SH-SY5Y (cell line): ENCODE measurements at regions not wholly inside any gene's neighbourhood (a gene's known extent, or its start where the extent isn't known, plus 50 kb on each side); places are given as distances from the start of the nearest gene placed in this dataset.

ENCODE experiments used
- GATA2 ChIP-seq: IDR thresholded peaks from 2 replicates; pipeline ENCODE4 v1.6.1; 2011; ENCODE audit warnings: mild to moderate bottlenecking, low read depth, low read length
- GATA3 ChIP-seq: IDR thresholded peaks from 2 replicates; pipeline ENCODE4 v1.6.1; 2011; ENCODE audit warnings: low read depth, mild to moderate bottlenecking, low read length, moderate library complexity

- TF ChIP-seq GATA2 (no peak), GATA3 (no peak)
Measured at GRCh38 chr6:8212720-8213434, 110.5 kb upstream of the EEF1E1 start.

DNA sequence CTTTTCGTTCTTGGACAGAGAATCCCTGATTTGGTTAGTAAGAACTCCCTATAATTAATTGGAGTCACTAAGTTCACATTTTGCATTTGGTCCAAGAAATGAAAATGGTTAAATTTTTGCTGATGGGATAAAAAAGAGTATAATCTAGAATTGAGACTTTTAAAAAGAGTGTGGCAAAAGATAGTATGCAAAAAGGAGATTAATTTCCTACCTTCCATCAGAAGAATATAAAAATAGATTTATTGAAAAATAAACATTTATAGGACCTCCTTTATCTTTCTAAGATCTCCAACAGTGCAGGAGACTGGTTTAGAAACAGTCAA, 105.5 kb upstream of the EEF1E1 start:
- TF ChIP-seq GATA2 (no peak), GATA3 (no peak)

DNA sequence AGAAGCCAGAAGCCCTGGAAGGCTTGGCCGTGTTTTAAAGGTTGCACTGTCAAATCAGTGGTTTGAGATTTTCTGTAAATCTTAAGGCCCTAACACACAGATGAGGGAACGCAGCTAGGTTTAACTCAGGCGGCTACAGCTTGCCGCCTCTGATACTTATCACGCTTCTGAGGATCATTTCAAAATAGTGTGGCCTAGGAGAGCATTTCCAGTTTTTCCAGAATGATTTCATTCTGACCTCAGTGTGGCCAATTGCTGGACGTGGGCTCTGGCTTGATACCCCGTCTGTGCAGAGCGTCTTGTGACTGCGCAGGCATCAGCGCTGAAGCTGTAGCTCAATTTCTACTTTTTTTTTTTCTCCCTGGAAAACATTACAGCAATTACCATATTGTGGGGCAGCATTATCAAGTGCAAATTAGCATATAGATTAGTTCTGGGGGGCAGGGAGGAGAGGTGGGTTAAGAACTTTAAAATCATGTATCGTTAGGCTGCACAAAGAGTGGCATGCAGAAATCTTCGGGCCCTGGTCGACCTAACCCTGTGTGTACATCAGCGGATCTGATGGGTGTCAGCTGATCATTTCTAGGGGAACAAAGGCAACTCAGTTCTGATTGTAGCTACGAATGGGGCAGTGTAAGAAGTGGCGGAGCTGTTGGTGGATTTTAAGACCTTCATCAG, 105.0 kb upstream of the EEF1E1 start:
- TF ChIP-seq GATA3: no peak
- TF ChIP-seq GATA2: no peak

DNA sequence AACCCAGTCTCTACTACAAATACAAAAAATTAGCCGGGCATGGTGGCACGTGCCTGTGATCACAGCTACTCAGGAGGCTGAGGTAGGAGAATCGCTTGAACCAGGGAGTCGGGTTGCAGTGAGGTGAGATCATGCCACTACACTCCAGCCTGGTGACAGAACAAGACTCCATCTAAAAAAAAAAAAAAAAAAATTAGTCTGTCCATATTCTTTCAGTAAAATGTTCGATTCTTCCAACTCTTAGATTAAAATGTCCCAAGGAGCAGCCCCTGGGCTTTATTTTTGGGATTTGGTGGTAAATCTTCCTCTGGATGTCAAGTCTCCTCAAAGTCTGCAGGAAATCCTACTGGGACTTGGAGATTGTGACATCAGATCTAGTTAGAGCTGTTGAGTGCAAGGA, 101.0 kb upstream of the EEF1E1 start:
- TF ChIP-seq GATA3: no peak
- no peak for TF ChIP-seq GATA2

DNA sequence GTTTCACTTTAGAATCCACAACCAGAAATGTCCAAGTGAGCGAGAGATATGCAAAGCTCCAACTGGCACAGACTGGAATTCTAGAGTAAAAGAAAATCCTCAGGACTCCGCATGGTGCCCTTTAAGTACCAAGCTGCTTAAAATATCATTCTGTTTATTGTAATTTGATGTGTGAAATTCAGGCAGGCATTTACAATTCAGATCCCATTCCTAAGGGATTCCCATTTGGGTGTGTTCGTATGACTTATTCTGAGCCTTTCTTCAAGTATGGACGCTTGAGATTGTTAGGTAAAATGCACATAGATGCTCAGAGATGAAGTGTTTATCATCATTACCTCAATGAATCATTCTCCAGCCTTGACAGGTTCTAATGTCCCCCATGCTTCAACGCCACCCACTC, 99.3 kb upstream of the EEF1E1 start:
- no peak for TF ChIP-seq GATA2

DNA sequence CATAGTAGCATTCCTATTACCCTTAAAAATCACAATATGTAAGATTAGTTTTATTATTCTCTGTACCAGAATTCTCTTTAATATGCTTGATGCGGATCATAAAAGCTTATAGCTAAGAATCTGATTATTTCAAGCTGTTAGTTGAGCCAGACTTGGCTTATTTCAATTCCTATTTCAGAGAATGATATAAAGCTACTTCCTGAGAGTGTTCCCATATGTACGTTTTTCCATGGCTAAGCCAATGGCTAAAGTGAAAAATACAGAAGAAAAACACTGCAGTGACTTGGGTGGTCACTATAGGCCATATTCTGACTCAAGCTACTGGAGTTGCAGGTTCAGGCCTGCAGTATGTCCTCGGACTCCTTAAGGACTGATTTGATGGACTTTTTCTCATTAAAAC, 97.9 kb upstream of the EEF1E1 start:
- TF ChIP-seq GATA3 (no peak), GATA2 (no peak)

DNA sequence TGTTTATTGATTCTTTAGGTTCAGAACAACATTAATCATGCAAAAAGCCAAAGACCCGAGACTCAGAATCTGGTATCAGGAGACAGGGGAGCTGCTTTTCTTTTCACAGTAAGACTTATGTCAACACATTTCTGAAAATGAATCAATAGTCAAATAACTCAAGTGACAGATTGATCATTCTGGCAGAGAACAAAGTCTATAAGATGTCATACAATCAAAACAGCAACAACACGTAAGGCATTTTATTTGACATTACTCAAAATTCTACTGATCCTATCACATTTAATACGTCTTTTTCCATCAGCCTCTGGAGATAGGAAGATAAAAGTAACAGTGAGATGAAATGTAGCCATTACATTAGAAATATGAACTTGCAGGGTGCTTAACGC, 93.4 kb upstream of the EEF1E1 start:
- no peak for TF ChIP-seq GATA2
- no peak for TF ChIP-seq GATA3

DNA sequence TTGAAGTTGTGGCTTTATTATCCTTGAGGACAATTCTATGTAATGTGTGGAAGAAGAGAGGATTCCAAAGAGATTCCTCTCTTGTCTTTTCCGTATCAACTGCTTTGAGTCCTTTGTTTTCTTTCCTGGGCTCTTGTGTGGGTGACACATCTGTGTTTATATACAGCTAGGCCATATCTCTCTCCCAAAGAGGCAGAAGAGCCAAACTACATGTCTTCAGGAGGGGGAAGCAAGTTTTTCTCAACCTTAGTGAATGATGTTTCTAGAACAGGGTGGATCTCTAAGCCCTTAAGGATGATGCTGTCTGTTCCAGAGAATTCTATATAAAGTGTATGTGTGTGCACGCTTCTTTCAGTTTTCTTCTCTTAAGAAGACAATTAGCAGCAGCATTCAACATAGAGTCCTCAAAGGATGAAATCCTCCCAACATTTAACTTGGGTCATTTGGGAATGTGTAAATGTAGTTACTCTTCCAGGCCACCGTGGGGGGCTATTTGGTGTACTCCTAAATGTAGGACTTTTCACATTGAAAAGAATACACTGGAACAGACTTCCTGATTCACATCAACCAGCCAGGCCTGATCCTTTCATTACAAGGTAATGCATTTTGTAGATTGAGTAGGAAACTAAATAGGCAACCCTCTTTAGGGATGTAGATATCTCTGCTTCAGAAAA, 92.8 kb upstream of the EEF1E1 start:
- no peak for TF ChIP-seq GATA3
- TF ChIP-seq GATA2: no peak

- no peak for TF ChIP-seq GATA2
- TF ChIP-seq GATA3: no peak
Measured at GRCh38 chr6:8194490-8194889, 92.1 kb upstream of the EEF1E1 start.

GRCh38 chr6:8193541-8193940, 91.2 kb upstream of the EEF1E1 start:
- TF ChIP-seq GATA2 (no peak), GATA3 (no peak)

DNA sequence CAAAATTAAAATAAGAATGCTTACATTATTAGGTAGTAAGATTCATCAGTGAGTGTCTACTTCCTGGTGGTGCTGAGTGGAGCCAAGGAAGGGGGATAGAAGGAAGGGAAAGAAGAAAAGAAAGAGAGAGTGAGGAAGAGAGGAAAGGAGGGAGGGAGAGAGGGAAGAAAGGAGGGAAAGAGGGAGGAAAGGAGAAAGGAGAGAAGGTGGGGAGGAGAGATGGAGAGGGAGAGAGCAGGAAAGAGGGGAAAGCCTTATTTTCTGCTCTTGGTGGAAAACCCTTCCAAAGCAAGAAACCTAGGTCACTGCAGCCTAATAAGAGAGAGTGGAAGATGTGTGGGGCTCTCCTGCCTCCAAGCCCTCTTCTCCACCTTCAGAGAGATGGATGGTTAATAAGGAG, 90.2 kb upstream of the EEF1E1 start:
- TF ChIP-seq GATA3 (no peak), GATA2 (no peak)

- TF ChIP-seq GATA3: no peak
- no peak for TF ChIP-seq GATA2
Measured at GRCh38 chr6:8192067-8192466, 89.7 kb upstream of the EEF1E1 start.

- TF ChIP-seq GATA3 (no peak), GATA2 (no peak)
Measured at GRCh38 chr6:8191629-8192028, 89.3 kb upstream of the EEF1E1 start.

GRCh38 chr6:8187209-8187608, 84.9 kb upstream of the EEF1E1 start:
- no peak for TF ChIP-seq GATA2
- TF ChIP-seq GATA3: no peak

- no peak for TF ChIP-seq GATA3
- TF ChIP-seq GATA2: no peak
Measured at GRCh38 chr6:8182902-8183665, 80.7 kb upstream of the EEF1E1 start.
